ENCODE measurements at regions not wholly inside any gene's neighbourhood (a gene's known extent, or its start where the extent isn't known, plus 50 kb on each side); places are given as distances from the start of the nearest gene placed in this dataset.

- Histone ChIP-seq H4K20me1 (ENCODE audit: control insufficient read depth, insufficient read depth, low read depth, low read length) (no peaks in the 10 kb centered on the region), H3K4me1 (ENCODE audit: control insufficient read depth, low read length) (no peaks in the 10 kb centered on the region), H3K4me3 (ENCODE audit: low read length) (no peak overlapping the region), H3K4me2 (ENCODE audit: low read length) (no peak overlapping the region), H3K79me2 (ENCODE audit: control insufficient read depth, low read length) (no peaks in the 10 kb centered on the region), H3K9me2 (replicated peaks; ENCODE audit: control insufficient read depth, low read length) (no peaks in the 10 kb centered on the region), H3K9me3 (ENCODE audit: control insufficient read depth, insufficient read depth, low read length) (no peaks in the 10 kb centered on the region), H3K36me3 (ENCODE audit: control insufficient read depth, low read length) (no peaks in the 10 kb centered on the region), H3K27me3 (ENCODE audit: control insufficient read depth, low read length) (no peaks in the 10 kb centered on the region), H3F3A (ENCODE audit: control insufficient read depth, insufficient read depth) (no peaks in the 10 kb centered on the region), H3K27ac (ENCODE audit: low read depth, low read length) (no peak overlapping the region)
- TF ChIP-seq CTCF (IDR thresholded peaks at IDR 0.05; ENCODE audit: low read depth, low read length, poor library complexity, severe bottlenecking): no peak
- TF ChIP-seq EZH2phosphoT487 (IDR thresholded peaks at IDR 0.05; ENCODE audit: borderline replicate concordance, low read length): no peak
These were observed 1024.4 kb upstream of the CADM2 start for GRCh38 chr3:83934192-83935021.

DNA sequence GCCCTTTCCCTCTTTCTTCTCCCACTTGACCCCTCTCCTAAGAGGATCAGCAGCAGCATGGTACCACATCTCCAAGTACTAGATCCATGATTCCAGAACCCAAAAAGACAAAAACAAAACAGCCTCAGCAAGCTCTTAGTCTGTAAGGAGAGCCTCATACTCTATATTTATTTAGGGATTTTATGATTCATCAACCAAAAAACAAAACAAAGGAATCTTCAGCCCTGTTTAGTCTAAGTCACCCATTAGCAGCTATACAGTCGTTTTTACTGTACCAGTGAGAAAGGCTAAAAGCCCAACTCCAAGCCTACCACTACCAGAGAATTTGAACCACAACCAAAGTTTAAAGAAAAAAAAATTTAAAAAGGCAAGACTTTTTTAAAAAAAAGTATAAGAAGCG, 1020.3 kb upstream of the CADM2 start:
- no peaks in the 10 kb centered on the region for H3K27me3 ChIP-seq (ENCODE audit: control insufficient read depth, low read length)
- no peak overlapping the region for H3K4me2 ChIP-seq (ENCODE audit: low read length)
- TF ChIP-seq CTCF (IDR thresholded peaks at IDR 0.05; ENCODE audit: low read depth, low read length, poor library complexity, severe bottlenecking): no peak
- no peak for TF ChIP-seq EZH2phosphoT487 (IDR thresholded peaks at IDR 0.05; ENCODE audit: borderline replicate concordance, low read length)
- H3K4me3 ChIP-seq (ENCODE audit: low read length): no peak overlapping the region
- no peaks in the 10 kb centered on the region for H3K79me2 ChIP-seq (ENCODE audit: control insufficient read depth, low read length)
- H3F3A ChIP-seq (ENCODE audit: control insufficient read depth, insufficient read depth): no peaks in the 10 kb centered on the region
- no peaks in the 10 kb centered on the region for H4K20me1 ChIP-seq (ENCODE audit: control insufficient read depth, insufficient read depth, low read depth, low read length)
- no peaks in the 10 kb centered on the region for H3K9me2 ChIP-seq (replicated peaks; ENCODE audit: control insufficient read depth, low read length)
- no peaks in the 10 kb centered on the region for H3K36me3 ChIP-seq (ENCODE audit: control insufficient read depth, low read length)
- no peaks in the 10 kb centered on the region for H3K4me1 ChIP-seq (ENCODE audit: control insufficient read depth, low read length)
- H3K27ac ChIP-seq (ENCODE audit: low read depth, low read length): no peak overlapping the region
- H3K9me3 ChIP-seq (ENCODE audit: control insufficient read depth, insufficient read depth, low read length): no peaks in the 10 kb centered on the region

- Histone ChIP-seq H3K79me2 (ENCODE audit: control insufficient read depth, low read length) (no peaks in the 10 kb centered on the region), H3K36me3 (ENCODE audit: control insufficient read depth, low read length) (no peaks in the 10 kb centered on the region), H3K4me3 (ENCODE audit: low read length) (no peak overlapping the region), H4K20me1 (ENCODE audit: control insufficient read depth, insufficient read depth, low read depth, low read length) (no peaks in the 10 kb centered on the region), H3F3A (ENCODE audit: control insufficient read depth, insufficient read depth) (no peaks in the 10 kb centered on the region), H3K27ac (ENCODE audit: low read depth, low read length) (no peak overlapping the region), H3K9me3 (ENCODE audit: control insufficient read depth, insufficient read depth, low read length) (no peaks in the 10 kb centered on the region), H3K9me2 (replicated peaks; ENCODE audit: control insufficient read depth, low read length) (no peaks in the 10 kb centered on the region), H3K27me3 (ENCODE audit: control insufficient read depth, low read length) (no peaks in the 10 kb centered on the region), H3K4me1 (ENCODE audit: control insufficient read depth, low read length) (no peaks in the 10 kb centered on the region), H3K4me2 (ENCODE audit: low read length) (no peak overlapping the region)
- no peak for TF ChIP-seq EZH2phosphoT487 (IDR thresholded peaks at IDR 0.05; ENCODE audit: borderline replicate concordance, low read length)
- TF ChIP-seq CTCF (IDR thresholded peaks at IDR 0.05; ENCODE audit: low read depth, low read length, poor library complexity, severe bottlenecking): no peak
These were observed 1016.6 kb upstream of the CADM2 start for GRCh38 chr3:83941990-83942745.

Data from DOHH2 (cell line).